CD4-positive, alpha-beta T cell treated with Interleukin-4 for 4 hours (primary cell): ENCODE measurements at regions not wholly inside any gene's neighbourhood (a gene's known extent, or its start where the extent isn't known, plus 50 kb on each side); places are given as distances from the start of the nearest gene placed in this dataset.
A peak's percentile ranks its signal among the peaks of the same experiment; 100 is the strongest.

Experiments used
- DNase-seq: peaks from one replicate; pipeline ENCODE4 v3.0.0-alpha.2; 2020

DNA sequence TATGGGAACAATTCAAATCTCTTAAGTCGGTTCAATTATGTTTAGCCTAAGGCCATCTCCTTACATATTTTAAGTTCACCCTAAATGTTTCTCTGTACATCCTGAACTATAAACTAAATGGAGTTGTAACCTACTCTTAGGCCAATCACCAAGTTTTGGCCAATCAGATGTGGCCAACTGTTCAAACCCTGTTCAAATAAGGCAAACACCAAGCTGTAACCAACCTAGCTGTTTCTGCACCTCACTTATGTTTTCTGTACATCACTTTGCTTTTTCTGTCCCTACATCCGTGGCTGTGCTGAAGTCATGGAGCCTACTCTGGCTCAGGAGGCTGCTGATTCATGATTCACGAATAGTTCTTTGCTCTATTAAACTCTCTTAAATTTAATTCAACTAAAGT lies 165.3 kb downstream of the GASK1B start:
- DNase-seq = no peak

- no peak for DNase-seq
These were observed 165.8 kb downstream of the GASK1B start for GRCh38 chr4:158006990-158007389.

DNA sequence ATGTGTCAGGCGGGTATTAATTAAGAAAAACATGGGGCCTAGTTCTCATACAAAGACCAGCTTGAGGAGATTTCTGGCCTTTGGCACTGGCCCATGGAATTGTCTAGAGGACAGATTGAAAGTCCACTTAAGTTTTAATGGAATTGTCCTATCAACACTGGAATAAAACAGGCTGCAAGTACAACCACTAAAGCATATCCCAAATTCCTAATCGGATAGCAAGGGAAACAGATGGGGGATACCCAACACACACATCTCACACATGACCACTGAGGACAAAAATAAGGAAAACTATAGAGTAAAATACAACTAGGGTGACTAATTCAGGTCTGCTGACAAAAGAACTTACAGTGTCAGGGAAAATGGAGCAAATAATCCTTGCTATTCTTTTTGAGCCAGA lies 167.8 kb downstream of the GASK1B start:
- DNase-seq = no peak

- DNase-seq = no peak
These were observed 168.7 kb downstream of the GASK1B start for GRCh38 chr4:158004101-158004500.

DNA sequence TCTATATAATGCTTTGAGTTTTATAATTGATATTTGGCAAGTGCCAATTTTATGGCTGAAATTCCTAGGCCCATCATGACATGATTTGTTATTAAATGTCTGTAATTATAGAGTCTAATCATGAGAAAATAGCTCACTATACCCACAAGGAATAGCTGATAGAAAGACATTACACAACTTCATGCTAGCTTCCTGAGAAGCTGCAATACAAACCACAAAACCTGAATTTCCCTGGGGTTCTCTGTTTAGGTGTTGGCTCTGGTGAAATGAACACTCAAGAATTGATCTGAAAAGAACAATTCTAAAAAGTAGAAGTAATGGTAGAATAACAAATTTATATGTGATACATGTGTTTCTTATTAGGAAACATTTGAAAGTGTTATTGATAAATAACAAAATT lies 169.6 kb downstream of the GASK1B start:
- DNase-seq = no peak

DNA sequence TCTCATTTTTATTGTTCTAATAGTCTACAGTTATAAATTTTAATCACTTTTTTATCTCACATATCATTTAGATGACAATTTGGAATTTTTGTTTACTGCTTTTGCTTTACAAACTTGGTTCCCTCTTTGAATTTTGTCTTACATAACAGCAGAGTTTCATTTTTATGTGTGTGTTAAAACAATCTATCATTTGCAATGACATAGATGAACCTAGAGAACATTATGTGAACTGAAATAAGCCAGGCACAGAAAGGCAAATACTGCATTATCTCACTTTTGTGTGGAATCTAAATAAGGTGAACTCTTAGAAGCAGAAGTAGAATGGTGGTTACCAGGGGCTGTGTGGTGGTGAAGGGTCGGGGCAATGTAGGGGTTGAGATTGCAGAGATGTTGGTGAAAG lies 170.7 kb downstream of the GASK1B start:
- no peak for DNase-seq

DNA sequence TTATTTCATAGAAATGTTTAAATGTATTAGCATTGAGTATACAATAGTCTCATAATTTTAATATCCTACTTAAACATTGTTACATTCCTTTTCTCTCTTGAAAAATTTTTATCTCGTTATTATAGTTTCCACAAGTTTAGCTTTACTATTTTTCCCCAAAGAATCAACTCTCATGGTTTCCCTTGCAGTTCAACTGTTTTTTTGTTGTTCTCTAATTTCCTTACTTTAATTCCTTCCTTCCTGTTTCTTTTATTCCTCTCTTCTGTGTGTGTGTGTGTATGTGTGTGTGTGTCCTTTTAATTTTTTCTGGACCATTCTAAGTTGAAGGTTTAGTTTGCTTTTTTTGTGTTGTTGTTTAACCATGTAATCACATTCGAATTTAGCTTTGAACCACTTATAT lies 171.1 kb downstream of the GASK1B start:
- no peak for DNase-seq

GRCh38 chr4:157999723-158000122 lies 173.1 kb downstream of the GASK1B start:
- DNase-seq = no peak

- DNase-seq = no peak
These were observed 175.5 kb downstream of the GASK1B start for GRCh38 chr4:157997296-157997695.

GRCh38 chr4:157996061-157997028 lies 176.5 kb downstream of the GASK1B start:
- DNase-seq = no peak

- DNase-seq = no peak
These were observed 178.0 kb downstream of the GASK1B start for GRCh38 chr4:157994863-157995262.

DNA sequence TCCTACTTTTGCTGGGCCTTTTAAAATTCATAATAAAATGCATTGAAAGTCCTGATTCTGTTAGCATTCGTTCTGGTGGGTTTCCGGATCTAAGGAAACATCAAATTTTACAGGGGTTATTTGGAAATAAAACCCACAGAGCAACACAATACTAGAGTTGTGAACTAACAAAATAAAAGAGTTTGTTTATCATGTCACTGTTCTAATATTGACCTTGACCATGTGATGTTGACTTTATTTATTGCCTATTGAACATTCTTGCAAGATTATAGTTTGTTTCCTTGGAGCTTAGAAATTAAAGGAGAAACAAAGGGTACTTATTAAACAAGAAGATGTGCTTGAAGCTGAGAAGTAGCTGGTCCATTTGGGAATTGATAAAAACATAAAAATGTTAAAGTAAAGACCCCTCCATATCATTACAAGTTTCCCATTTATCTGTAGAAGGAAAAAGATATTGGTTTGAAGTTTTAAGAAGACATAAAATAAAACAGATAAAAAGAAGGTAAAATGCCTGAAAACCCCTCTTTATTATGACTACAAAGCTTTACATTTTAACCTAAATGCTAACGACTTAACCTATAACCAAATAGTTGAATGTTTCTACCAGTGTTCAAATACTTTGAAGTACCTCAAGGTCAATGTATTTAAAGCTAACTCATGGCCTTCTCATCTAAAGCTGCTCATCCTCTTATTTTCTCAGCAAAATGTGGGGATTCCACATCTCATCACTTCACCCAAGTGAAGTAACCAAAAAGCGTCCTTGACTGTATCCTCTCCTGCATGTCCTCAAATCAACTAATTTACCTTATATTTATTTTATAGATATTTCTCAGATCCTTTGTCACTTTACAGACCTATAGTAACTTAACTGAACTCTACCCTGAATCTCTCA lies 179.6 kb downstream of the GASK1B start:
- DNase-seq = no peak

- peak; percentile 42 for DNase-seq
These were observed 180.7 kb downstream of the GASK1B start for GRCh38 chr4:157992038-157992705.

- DNase-seq = no peak
These were observed 184.2 kb downstream of the GASK1B start for GRCh38 chr4:157988641-157989040.

- no peak for DNase-seq
These were observed 188.4 kb downstream of the GASK1B start for GRCh38 chr4:157984285-157984911.

DNA sequence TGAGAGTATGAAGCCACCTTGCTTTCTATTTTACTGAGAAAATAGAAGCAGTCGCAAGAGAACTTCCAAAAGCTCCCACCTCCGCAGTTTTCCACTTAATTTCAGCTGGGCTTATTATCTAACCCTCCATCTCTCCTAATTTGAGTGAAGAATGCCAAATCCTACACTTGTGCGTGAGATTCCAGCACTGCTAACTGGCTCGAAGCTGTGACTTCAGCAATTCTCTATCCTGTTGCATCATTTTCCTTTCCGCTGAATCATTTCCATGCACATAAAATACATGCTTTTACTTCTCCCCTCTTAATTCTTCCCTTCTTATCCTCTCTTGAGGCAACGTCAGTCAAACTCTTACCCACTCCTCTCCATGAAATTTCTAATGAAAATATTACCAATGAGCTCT lies 189.5 kb downstream of the GASK1B start:
- no peak for DNase-seq

DNA sequence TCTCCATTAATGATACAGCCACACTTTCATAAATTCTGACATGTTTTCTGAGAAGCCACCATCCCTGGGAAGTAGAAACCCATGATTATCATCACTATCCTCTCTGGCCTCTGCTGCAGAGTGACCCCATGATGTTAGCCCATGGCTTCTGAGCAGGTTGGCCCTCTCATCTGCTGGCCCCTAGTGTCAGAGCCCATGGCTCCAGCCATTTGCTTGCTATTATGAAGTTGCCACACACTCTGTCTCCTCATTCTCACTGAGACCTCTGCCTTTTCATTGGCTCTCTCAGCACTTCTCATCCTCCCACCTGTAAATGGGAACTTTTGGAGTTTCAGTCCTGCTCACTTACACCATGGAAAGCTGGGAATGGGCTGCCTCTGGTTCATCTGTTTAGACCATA lies 192.7 kb downstream of the GASK1B start:
- no peak for DNase-seq

GRCh38 chr4:157978680-157979361 lies 194.0 kb downstream of the GASK1B start:
- DNase-seq = peak; percentile 33

DNA sequence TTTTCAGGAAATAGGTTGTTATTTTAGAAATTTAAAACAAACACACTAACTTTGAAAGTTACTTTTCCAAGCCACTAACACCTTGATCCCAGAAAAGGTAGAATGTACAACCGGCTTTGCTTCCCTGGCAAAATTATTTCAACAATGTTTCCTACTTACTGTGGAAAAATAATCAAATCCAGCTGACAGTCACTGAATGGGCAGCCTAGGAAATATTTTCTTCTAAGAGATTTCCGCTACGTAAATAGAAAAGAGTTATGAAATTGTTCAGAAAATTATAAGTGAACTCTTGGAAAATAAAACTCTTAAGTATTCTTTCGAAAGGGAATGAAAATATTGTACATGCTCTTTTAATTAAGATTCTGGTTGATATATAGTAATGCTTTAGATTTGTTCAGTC lies 195.7 kb downstream of the GASK1B start:
- DNase-seq = no peak

GRCh38 chr4:157973297-157973696 lies 199.5 kb downstream of the GASK1B start:
- DNase-seq = no peak

DNA sequence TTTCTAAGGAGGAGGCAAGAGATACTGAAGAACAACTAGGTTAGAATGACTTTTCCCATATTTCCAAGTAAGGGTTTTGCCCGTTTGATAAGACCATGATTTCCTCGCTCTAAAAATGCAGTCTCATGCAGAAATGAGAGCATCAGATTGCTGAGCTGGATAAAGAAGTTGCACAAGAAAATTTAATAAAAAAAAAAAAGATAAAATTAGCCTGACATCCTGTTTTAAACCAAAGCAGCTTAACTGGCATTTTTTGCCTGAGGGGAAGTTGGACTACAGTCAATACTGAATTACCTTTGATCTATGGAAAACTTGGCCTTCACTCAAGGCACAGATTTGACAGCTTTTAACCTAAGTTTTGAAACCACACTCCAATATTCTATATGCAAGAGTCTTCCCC lies 208.4 kb downstream of the GASK1B start:
- no peak for DNase-seq
